ENCODE measurements at regions not wholly inside any gene's neighbourhood (a gene's known extent, or its start where the extent isn't known, plus 50 kb on each side); places are given as distances from the start of the nearest gene placed in this dataset.

DNA sequence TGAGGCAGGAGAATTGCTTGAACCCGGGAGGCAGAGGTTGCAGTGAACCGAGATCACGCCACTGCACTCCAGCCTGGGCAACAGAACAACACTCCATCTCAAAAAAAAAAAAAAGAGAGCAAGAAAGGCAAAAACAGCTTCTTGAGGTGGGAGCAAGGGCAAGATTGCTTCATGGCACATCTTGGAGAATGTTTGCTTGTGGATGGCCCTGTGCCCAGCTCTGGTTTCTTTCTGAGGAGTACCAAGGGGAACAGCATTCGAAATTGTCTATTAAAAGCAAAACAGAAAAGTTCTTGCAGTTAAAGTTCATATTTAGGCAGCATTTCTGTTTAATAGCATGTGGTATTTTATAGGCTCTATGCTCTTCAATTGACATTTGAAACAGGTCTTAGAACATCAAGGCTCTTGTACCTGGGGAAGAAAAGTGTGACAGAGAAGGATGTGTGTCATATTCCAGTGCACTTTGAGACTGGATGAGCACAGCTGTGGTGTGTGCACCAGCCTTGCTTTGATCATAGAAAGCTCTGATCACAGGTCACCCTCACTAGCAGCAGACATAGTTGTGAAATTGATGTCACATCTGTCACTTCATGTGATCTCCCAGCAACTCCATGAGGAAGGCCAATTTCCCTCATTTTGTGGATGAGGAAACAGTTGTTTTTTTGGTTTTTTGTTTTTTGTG, 154.3 kb downstream of the UXS1 start:
- TF ChIP-seq, protein P1, sequence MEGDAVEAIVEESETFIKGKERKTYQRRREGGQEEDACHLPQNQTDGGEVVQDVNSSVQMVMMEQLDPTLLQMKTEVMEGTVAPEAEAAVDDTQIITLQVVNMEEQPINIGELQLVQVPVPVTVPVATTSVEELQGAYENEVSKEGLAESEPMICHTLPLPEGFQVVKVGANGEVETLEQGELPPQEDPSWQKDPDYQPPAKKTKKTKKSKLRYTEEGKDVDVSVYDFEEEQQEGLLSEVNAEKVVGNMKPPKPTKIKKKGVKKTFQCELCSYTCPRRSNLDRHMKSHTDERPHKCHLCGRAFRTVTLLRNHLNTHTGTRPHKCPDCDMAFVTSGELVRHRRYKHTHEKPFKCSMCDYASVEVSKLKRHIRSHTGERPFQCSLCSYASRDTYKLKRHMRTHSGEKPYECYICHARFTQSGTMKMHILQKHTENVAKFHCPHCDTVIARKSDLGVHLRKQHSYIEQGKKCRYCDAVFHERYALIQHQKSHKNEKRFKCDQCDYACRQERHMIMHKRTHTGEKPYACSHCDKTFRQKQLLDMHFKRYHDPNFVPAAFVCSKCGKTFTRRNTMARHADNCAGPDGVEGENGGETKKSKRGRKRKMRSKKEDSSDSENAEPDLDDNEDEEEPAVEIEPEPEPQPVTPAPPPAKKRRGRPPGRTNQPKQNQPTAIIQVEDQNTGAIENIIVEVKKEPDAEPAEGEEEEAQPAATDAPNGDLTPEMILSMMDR (IDR thresholded peaks at IDR 0.05), result no peak
- TF ChIP-seq POLR2A (IDR thresholded peaks at IDR 0.05) (no peak), EP300 (IDR thresholded peaks at IDR 0.05) (no peak)
